ENCODE measurements at regions not wholly inside any gene's neighbourhood (a gene's known extent, or its start where the extent isn't known, plus 50 kb on each side); places are given as distances from the start of the nearest gene placed in this dataset.

- no peak for TF ChIP-seq GATA2 (IDR thresholded peaks at IDR 0.05; ENCODE audit: low read depth, low read length)
- TF ChIP-seq GATA3 (IDR thresholded peaks at IDR 0.05; ENCODE audit: low read depth, low read length): no peak
Measured at GRCh38 chr7:46738165-46738564, 817.1 kb upstream of the IGFBP3 start.

Measured in SH-SY5Y (cell line).